Right atrium auricular region (tissue), 2 donors: ENCODE measurements at regions not wholly inside any gene's neighbourhood (a gene's known extent, or its start where the extent isn't known, plus 50 kb on each side); places are given as distances from the start of the nearest gene placed in this dataset.
"Not testable (repeated sequence)": the region's sequence is repeated elsewhere in the genome, so short reads cannot be mapped to it uniquely, and the experiment has no call there.

ENCODE experiments used
- DNase-seq: peaks from one replicate; pipeline ENCODE4 v3.0.0-alpha.2; 2019; ENCODE audit warnings: low spot score
- H3K27ac ChIP-seq, 2 donors: fragments of 200-600 bp; sonication (generic); 1 replicate in 1 of 2; 2 replicates in 1 of 2; pipeline ENCODE4 v1.5.1; 2016 to 2019
- H3K27me3 ChIP-seq, 2 donors: fragments of 200-600 bp; sonication (generic); one replicate each; pipeline versions ENCODE4 v1.5.1 to v1.6.0; 2017 to 2019
- H3K36me3 ChIP-seq: fragments of 200-600 bp; sonication (generic); one replicate; pipeline ENCODE4 v1.5.1; 2016
- H3K4me1 ChIP-seq, 2 donors: fragments of 200-600 bp; sonication (generic); one replicate each; pipeline versions ENCODE4 v1.5.1 to v1.6.0; 2017 to 2019
- H3K4me3 ChIP-seq, 2 donors: fragments of 200-600 bp; sonication (generic); 1 replicate in 1 of 2; 2 replicates in 1 of 2; pipeline ENCODE4 v1.5.1; 2017 to 2019; ENCODE audit warnings: mild to moderate bottlenecking in 1 of 2, moderate library complexity in 1 of 2
- H3K9me3 ChIP-seq, 2 donors: fragments of 200-600 bp; sonication (generic); one replicate each; pipeline ENCODE4 v1.5.1; 2019
- TF ChIP-seq, protein P1 (sequence below), 2 donors: fragments of 200-600 bp; sonication (generic); IDR thresholded peaks; one replicate each; pipeline ENCODE4 v1.5.1; 2019; ENCODE audit warnings: antibody characterized with exemption in 2 of 2

DNA sequence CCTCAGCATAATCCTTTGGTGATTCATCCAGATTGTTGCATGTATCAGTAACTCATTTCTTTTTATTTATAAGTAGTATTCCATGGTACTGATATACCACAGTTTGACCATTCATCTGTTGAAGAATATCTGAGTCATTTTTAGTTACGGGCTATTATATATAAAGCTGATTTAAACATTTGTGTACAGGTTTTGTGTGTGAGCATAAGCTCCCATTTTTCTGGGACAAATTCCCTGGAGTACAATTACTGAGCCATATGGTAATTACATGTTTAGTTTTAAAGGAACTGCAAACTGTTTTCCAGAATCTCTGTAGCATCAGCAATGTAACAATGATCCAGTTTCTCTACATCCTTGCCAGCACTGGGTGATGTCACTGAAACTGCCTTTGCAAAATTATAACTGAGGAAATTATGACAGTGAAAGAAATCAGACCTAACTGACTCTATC lies 236.2 kb upstream of the KRR1 start:
- no peak for DNase-seq
- TF ChIP-seq, protein P1, sequence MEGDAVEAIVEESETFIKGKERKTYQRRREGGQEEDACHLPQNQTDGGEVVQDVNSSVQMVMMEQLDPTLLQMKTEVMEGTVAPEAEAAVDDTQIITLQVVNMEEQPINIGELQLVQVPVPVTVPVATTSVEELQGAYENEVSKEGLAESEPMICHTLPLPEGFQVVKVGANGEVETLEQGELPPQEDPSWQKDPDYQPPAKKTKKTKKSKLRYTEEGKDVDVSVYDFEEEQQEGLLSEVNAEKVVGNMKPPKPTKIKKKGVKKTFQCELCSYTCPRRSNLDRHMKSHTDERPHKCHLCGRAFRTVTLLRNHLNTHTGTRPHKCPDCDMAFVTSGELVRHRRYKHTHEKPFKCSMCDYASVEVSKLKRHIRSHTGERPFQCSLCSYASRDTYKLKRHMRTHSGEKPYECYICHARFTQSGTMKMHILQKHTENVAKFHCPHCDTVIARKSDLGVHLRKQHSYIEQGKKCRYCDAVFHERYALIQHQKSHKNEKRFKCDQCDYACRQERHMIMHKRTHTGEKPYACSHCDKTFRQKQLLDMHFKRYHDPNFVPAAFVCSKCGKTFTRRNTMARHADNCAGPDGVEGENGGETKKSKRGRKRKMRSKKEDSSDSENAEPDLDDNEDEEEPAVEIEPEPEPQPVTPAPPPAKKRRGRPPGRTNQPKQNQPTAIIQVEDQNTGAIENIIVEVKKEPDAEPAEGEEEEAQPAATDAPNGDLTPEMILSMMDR (IDR thresholded peaks at IDR 0.05), result no peak
- no peaks in the 10 kb centered on the region for H3K4me1 ChIP-seq
- H3K36me3 ChIP-seq, result no peaks in the 10 kb centered on the region
- no peaks in the 10 kb centered on the region for H3K27me3 ChIP-seq
- H3K27ac ChIP-seq, result no peak overlapping the region
- H3K4me3 ChIP-seq, result no peak overlapping the region
- no peaks in the 10 kb centered on the region for H3K9me3 ChIP-seq

GRCh38 chr12:75746621-75747020 lies 235.2 kb upstream of the KRR1 start:
- Histone ChIP-seq H3K4me1 (no peaks in the 10 kb centered on the region), H3K9me3 (no peaks in the 10 kb centered on the region), H3K4me3 (no peak overlapping the region), H3K27me3 (no peaks in the 10 kb centered on the region), H3K36me3 (no peaks in the 10 kb centered on the region), H3K27ac (no peak overlapping the region)
- DNase-seq, result no peak
- TF ChIP-seq, protein P1 (IDR thresholded peaks at IDR 0.05), result no peak

GRCh38 chr12:75744607-75745256 lies 233.3 kb upstream of the KRR1 start:
- H3K27me3 ChIP-seq, result no peaks in the 10 kb centered on the region
- no peak for DNase-seq
- TF ChIP-seq, protein P1 (IDR thresholded peaks at IDR 0.05), result no peak
- no peaks in the 10 kb centered on the region for H3K9me3 ChIP-seq
- H3K36me3 ChIP-seq, result no peaks in the 10 kb centered on the region
- H3K4me3 ChIP-seq, result no peak overlapping the region
- H3K4me1 ChIP-seq, result no peaks in the 10 kb centered on the region
- no peak overlapping the region for H3K27ac ChIP-seq

DNA sequence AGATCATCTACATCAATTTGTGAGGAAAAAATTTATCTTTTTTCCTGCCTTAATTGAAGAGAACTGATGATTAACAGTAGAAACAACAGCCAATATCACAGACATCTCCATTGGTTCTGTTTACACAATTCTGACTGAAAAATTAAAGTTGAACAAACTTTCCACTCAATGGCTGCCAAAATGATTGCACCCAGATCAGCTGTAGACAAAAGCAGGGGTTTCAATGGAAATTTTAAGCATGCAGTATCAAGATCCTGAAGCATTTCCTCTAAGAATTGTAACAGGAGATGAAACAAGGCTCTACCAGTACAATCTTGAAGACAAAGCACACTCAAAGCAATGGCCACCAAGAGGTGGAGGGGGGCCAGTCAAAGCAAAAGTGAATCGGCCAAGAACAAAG lies 231.6 kb upstream of the KRR1 start:
- TF ChIP-seq, protein P1 (IDR thresholded peaks at IDR 0.05), result no peak
- Histone ChIP-seq H3K27me3 (no peaks in the 10 kb centered on the region), H3K4me1 (no peaks in the 10 kb centered on the region)

DNA sequence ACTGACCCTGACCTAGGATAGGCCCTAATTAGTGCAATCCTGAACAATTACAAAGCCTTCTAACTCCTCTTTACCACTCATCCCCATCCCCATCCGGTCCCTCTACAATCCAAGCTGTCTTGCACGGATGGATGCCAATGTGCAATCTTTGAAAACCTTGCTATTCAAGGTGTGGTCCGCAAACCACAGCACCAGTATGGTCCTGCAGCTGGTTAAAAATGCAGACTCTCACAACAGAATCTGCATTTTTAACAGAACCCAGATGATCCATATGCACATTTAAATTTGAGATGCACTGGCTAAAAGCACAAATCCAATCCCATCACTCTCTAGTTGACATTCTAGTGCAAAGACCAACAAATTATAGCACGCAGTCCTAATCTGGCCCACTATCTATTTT lies 230.6 kb upstream of the KRR1 start:
- DNase-seq, result no peak
- Histone ChIP-seq H3K27ac (no peak overlapping the region), H3K27me3 (no peaks in the 10 kb centered on the region), H3K36me3 (no peaks in the 10 kb centered on the region), H3K4me1 (no peaks in the 10 kb centered on the region), H3K9me3 (no peaks in the 10 kb centered on the region), H3K4me3 (no peak overlapping the region)
- TF ChIP-seq, protein P1 (IDR thresholded peaks at IDR 0.05), result no peak

More for the DNA sequence above, 231.6 kb upstream of the KRR1 start:
- no peaks in the 10 kb centered on the region for H3K9me3 ChIP-seq
- no peak overlapping the region for H3K27ac ChIP-seq
- H3K4me3 ChIP-seq, result no peak overlapping the region
- DNase-seq, result no peak
- no peaks in the 10 kb centered on the region for H3K36me3 ChIP-seq

- Histone ChIP-seq H3K4me3 (no peak overlapping the region), H3K9me3 (no peaks in the 10 kb centered on the region), H3K27ac (no peak overlapping the region), H3K36me3 (no peaks in the 10 kb centered on the region), H3K4me1 (no peaks in the 10 kb centered on the region), H3K27me3 (no peaks in the 10 kb centered on the region)
- TF ChIP-seq, protein P1 (IDR thresholded peaks at IDR 0.05), result no peak
- DNase-seq, result no peak
Observed at GRCh38 chr12:75739912-75740311, 228.5 kb upstream of the KRR1 start.

DNA sequence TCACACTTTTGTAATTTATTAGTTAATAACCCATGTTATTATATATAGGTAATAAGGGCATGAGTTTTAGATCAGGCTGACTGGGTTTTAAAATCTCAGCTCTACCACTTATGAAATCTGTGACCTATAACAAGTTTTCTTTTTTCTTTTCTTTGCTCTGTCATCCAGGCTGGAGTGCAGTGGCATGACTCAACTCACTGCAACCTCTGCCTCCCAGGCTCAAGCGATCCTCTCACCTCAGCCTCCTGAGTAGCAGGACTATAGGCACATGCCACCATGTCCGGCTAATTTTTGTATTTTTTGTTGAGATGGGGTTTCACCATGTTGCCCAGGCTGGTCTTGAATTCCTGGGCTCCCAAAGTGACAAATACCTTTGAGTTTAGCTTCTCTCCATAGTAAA lies 227.7 kb upstream of the KRR1 start:
- not testable (repeated sequence) for H3K4me3 ChIP-seq, H3K4me1 ChIP-seq, H3K36me3 ChIP-seq, H3K27me3 ChIP-seq, DNase-seq, H3K27ac ChIP-seq, H3K9me3 ChIP-seq
